ENCODE measurements at regions not wholly inside any gene's neighbourhood (a gene's known extent, or its start where the extent isn't known, plus 50 kb on each side); places are given as distances from the start of the nearest gene placed in this dataset.
A peak's percentile ranks its signal among the peaks of the same experiment; 100 is the strongest.

DNA sequence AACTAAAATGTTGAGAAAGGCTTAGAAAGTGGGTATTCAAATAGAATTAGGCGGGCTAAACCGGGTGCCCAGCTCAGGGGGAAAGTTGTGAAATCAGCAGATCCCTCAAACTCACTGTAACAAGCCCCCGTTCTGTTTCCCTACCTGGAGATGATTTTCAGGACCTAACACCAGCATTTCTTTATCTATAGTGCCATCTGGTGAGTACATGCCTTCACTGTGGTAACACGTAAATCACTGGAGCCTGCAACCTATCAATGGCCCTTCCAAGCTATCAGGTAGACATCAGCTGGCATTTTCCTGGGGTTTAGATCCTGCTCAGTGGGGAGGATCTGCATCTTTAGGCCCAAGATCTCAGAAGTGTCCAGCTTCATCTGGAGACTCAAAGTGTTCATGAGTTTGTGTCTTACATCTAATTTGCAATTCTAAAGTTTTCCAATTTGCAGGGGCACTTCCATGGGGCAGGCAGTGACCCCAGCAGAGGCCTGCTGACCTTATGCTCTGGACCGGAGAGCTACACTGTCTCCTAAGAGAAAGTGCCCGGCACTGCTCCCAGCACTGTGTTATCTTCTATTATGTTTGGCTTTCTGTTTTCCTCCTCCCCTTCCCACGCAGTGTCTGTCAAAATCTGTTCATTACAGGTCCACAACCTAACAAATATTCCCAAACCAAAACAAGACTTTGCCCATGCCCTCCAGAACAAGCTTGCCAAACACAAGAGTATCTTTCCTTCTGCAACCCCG is 132.5 kb downstream of the LSM5 start:
- TF ChIP-seq, protein P1, sequence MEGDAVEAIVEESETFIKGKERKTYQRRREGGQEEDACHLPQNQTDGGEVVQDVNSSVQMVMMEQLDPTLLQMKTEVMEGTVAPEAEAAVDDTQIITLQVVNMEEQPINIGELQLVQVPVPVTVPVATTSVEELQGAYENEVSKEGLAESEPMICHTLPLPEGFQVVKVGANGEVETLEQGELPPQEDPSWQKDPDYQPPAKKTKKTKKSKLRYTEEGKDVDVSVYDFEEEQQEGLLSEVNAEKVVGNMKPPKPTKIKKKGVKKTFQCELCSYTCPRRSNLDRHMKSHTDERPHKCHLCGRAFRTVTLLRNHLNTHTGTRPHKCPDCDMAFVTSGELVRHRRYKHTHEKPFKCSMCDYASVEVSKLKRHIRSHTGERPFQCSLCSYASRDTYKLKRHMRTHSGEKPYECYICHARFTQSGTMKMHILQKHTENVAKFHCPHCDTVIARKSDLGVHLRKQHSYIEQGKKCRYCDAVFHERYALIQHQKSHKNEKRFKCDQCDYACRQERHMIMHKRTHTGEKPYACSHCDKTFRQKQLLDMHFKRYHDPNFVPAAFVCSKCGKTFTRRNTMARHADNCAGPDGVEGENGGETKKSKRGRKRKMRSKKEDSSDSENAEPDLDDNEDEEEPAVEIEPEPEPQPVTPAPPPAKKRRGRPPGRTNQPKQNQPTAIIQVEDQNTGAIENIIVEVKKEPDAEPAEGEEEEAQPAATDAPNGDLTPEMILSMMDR (IDR thresholded peaks at IDR 0.05; ENCODE audit: insufficient read depth, low read depth, low read length): no peak
- no peak for DNase-seq (ENCODE audit: low read depth)
- no peak overlapping the region for H3K4me3 ChIP-seq (ENCODE audit: low read depth, low read length)

DNA sequence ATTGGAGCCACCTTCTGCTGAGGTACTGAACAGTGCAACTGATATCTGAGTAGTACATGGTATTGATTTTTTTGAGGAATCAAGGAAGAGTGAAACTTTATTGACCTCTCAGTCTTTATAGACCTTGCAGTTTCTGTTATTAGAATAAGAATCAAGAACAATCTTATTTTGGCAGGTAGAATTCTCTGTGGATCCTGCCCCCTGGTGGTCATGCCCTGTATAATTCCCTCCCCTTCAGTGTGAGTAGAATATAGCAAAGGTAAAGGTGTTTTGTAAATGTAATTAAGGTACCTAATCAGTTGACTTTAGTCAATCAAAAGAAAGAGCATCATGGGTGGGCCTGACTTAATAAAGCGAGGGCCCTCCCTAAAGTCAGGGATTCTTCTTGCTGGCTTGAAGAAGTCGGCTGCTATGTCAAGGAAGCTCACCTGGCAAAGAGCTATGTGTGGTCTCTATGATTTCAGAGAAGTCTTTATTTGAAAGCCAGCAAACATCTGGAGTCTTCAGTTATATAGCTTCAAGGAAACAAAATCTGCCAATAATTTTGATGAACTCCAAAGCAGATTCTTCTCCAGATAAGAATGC is 142.8 kb downstream of the LSM5 start:
- DNase-seq (ENCODE audit: low read depth): peak; percentile 2
- H3K4me3 ChIP-seq (ENCODE audit: low read depth, low read length): no peak overlapping the region
- TF ChIP-seq, protein P1 (IDR thresholded peaks at IDR 0.05; ENCODE audit: insufficient read depth, low read depth, low read length): peak; percentile 58

DNA sequence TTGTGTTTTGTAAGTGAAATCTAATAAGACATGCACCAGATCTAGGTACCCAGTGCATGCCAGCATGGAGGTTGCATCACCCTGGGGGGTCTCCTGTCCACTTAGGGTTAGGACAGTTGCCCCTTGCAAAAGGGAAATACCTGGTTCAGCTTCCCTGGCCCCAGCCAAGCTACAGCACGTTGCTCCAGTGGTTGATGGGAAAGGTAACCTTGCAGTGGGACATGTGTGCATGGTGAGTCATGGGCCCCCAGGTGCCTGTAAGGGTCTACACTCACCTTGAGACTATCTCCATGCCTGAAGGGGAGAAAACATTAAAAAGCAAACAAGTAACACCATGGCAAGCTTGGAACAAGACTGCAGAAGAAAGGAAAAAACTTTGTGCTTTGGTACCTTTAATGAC is 143.9 kb downstream of the LSM5 start:
- H3K4me3 ChIP-seq (ENCODE audit: low read depth, low read length): no peak overlapping the region
- DNase-seq (ENCODE audit: low read depth): no peak
- TF ChIP-seq, protein P1 (IDR thresholded peaks at IDR 0.05; ENCODE audit: insufficient read depth, low read depth, low read length): no peak

DNA sequence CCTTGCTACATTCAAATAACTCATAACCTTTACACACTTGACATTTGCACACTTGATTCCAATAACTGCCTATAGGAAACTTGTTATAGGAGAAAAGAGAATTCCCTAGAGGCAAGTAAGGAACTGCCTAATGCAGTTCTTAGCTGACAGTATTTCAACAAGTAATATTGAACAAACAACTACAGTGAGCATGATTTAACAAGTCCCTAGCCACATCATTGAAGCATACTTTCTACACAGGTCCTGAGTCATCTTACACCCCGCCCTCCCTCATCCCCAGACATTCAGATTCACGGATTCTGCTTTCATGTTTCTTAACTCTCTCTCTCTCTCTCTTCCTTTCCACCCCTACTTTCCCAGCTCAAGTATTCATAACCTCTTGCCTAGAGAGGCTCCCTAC is 153.5 kb downstream of the LSM5 start:
- DNase-seq (ENCODE audit: low read depth): no peak
- TF ChIP-seq, protein P1 (IDR thresholded peaks at IDR 0.05; ENCODE audit: insufficient read depth, low read depth, low read length): no peak
- no peak overlapping the region for H3K4me3 ChIP-seq (ENCODE audit: low read depth, low read length)

DNA sequence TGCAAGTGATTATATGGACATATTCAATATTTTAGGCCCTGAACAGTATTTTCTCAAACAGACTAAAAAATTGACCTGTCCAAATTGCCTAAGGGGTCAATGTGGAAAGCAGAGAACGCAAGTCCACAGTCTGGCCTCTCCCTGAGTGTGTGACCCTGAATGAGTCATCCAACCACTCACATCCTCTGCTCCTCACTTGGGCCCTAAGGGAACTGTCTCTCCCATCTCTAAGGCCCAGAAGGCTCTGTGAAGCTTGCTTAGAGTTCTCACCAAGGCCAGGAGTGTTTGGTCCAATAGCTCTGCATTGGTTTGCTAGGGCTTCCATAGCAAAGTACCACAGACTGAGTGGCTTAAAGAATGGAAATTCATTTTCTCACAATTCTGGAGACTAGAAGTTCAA is 155.1 kb downstream of the LSM5 start:
- DNase-seq (ENCODE audit: low read depth): no peak
- no peak overlapping the region for H3K4me3 ChIP-seq (ENCODE audit: low read depth, low read length)
- TF ChIP-seq, protein P1 (IDR thresholded peaks at IDR 0.05; ENCODE audit: insufficient read depth, low read depth, low read length): no peak

DNA sequence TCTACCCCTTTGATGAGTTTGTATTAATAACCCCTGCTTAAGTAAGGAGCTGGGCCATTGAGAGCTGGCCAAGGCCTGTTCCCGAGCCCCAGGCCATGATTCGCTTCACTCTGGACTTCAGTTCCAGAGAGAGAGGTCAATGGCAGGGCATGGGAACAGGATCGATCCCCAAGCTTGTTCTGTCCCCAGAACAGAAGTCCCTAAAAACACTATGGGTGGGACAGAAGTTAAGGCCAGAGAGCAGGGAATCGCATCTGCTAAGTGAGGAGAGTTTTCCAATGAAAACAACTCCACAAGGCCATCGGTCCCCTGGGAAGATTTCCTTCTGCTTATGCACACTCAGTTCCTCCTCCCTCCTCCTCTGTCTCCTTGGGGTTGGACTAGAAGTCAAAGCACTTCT is 159.6 kb downstream of the LSM5 start:
- DNase-seq (ENCODE audit: low read depth): no peak
- H3K4me3 ChIP-seq (ENCODE audit: low read depth, low read length): no peak overlapping the region
- TF ChIP-seq, protein P1 (IDR thresholded peaks at IDR 0.05; ENCODE audit: insufficient read depth, low read depth, low read length): no peak
